ENCODE measurements at regions not wholly inside any gene's neighbourhood (a gene's known extent, or its start where the extent isn't known, plus 50 kb on each side); places are given as distances from the start of the nearest gene placed in this dataset.

- no peak for DNase-seq
Observed at GRCh38 chr18:71878226-71878625, 665.9 kb downstream of the CBLN2 start.

- DNase-seq = no peak
Observed at GRCh38 chr18:71873695-71874094, 670.4 kb downstream of the CBLN2 start.

- no peak for DNase-seq
Observed at GRCh38 chr18:71865888-71866287, 678.3 kb downstream of the CBLN2 start.

DNA sequence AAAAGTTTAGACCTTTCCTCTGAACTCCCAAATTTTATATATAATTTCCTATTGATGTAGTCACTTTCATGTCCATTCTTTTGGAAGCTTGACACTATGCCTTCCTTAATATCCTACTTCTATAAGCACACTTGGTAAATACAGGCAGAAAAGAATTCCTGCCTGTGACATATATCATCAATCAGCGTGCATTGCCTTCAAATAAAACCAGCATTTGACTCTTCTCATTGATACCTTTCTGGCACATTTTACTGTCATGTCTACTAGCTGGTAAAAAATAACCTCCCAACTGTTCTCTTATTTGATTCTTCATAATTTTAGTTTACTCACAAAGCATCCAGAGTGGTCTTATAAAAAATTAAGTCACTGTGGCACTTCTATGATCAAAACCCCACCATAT lies 693.5 kb downstream of the CBLN2 start:
- DNase-seq = no peak

DNA sequence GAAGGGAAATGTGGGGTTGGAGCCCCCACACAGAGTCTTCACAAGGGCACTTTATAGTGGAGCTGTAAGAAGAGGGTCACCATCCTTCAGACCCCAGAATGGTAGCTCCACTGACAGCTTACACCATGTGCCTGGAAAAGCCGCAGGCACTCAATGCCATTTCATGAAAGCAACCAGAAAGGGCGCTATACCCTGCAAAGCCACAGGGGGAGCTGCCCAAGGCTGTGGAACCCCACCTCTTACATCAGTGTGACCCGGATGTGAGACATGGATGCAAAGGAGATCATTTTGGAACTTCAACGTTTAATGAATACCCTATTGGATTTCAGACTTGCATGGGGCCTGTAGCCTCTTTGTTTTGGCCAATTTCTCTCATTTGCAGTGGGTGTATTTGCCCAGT lies 694.7 kb downstream of the CBLN2 start:
- DNase-seq = no peak

DNA sequence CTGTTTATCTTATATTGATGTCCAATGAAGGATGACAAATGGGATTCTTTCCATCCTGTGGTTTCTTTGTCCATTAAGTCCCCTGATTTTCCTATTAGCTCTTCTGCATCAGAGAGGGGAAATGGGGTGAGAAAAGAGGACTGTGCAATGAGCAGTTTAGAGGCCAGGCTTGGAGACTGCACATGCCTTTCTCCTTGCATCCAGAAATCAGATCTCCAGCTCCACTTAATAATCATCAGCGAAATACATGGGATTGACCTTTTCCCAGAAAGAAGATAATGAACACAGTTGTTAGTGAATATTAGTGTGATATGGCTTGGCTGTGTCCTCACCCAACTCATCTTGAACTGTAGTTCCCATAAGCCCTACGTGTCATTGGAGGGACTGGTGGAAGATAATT lies 697.4 kb downstream of the CBLN2 start:
- DNase-seq = no peak

DNA sequence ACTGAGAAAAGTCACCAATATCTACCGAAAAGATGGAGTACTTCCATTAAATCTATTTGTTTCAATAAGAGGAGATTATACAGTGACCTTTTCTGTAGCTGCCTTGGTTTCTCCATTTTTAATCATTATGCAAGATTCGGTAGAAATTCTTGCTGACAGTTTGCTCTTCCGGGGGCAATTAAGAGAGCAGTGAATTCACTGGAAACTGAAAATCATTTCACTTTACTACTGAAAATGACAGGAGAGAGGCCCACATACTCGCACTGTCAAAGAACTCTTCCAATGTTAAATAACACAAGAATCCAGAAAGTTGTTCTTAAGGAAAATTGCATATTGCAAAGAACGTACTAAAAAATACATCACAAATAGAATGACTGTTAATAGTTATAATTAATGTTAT lies 699.3 kb downstream of the CBLN2 start:
- no peak for DNase-seq

GRCh38 chr18:71842666-71843065 lies 701.5 kb downstream of the CBLN2 start:
- DNase-seq = no peak

- DNase-seq = no peak
Observed at GRCh38 chr18:71837547-71837946, 706.6 kb downstream of the CBLN2 start.

- no peak for DNase-seq
Observed at GRCh38 chr18:71832946-71833617, 711.1 kb downstream of the CBLN2 start.

- no peak for DNase-seq
Observed at GRCh38 chr18:71831039-71831438, 713.1 kb downstream of the CBLN2 start.

- no peak for DNase-seq
Observed at GRCh38 chr18:71827301-71827700, 716.8 kb downstream of the CBLN2 start.

GRCh38 chr18:71815305-71815704 lies 728.8 kb downstream of the CBLN2 start:
- DNase-seq = no peak

- no peak for DNase-seq
Observed at GRCh38 chr18:71809711-71810110, 734.4 kb downstream of the CBLN2 start.

GRCh38 chr18:71808616-71809015 lies 735.5 kb downstream of the CBLN2 start:
- DNase-seq = no peak

DNA sequence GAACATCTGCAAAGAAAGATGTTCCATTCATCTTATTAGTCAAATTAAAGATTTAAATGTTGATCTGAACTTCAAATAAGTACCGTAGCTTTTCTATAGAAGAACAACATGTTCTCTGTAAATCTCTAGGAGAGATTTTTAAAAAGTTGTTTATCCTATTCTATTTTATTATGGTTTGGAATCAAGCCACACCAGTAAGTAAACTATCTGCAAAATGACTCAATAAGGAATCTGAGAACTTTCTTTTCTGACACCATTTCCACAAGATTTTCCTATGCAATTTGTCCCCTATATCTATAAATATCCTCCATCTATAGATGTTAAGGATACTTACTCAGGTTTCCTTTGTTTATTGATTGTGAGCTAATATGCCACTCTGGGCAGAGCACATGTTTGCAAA lies 736.6 kb downstream of the CBLN2 start:
- no peak for DNase-seq

DNA sequence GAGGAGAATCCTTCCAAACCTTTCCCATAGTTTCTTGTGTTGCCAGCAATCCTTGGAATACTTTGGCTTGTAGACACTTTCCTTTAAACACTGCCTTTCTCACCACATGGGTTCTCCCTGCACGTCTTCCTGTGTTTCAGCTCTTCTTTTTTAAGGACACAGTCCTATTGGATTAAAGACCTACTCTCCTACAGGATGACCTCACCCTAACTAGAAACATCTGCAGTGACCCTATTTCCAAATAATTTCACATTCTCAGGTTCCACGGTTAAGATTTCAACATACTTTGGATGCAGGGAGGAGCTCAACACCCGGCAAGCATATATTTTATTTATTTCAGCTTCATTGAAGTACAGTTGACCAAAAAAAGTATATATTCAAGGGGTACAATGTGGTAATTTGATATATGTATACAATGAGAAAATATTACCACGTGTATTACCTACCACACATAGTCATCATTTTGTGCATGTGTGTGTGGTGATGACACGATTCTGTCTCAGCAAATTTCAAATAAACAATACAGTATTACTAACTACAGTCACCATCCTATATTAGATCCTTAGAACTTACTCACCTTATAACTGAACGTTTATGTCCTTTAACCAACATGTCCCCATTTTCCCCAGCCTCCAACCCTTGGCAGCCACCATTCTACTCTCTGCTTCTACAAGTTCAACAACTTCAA lies 745.0 kb downstream of the CBLN2 start:
- no peak for DNase-seq

DNA sequence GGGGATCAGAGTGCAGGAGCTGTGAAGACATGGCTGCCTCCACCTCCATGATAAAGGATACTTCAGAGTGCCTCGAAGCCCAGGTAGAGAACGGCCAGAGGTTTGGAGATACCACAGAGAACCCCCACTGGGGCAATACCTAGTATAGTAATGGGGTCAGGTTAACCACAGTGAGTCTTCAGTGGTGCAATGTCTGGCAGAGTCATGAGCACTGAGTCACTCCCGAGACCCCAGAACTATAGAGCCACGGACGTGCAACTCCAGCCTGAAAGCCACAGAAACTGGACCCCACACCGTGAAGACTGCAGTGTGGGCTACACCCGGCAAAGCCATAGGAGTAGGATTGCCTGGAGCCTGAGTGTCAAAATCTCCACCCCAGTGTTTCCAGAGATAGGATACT lies 746.6 kb downstream of the CBLN2 start:
- no peak for DNase-seq

DNA sequence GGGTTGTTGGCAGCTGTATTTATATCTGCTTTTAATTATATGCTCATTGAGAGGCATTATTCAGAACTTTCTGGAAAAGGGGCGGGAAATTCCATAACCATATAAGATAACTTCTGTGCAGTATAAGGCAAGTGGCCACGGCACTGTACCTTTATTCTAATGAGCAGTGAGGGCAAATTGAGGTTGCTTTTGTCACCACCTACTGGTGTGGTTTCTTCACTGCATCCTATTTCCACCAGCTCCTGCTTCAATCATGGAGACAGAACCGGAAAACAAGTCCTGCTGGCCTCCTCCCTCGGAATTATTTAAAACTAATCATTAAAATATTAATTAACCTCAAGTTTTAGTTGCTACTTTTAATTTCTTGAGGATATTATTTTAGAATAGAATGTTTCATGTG lies 759.4 kb downstream of the CBLN2 start:
- DNase-seq = no peak

DNA sequence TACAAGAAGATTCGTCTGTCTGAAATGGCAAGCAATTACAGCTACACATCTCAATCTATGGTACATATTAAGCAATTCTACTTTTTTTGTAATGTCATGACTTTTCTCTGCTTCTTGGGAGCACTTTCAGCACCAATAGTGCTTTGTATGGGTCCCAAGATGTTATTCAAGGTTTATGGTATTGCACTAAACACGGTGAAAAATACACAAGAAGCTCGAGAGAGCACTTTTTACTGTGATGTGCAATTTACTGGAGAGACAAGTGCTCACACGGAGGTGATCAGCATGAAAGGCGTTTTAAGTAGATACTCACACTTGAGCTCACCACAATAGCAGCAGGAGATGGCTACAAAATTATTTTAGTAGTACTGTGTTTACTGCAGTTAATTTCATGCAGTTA lies 783.6 kb downstream of the CBLN2 start:
- no peak for DNase-seq

DNA sequence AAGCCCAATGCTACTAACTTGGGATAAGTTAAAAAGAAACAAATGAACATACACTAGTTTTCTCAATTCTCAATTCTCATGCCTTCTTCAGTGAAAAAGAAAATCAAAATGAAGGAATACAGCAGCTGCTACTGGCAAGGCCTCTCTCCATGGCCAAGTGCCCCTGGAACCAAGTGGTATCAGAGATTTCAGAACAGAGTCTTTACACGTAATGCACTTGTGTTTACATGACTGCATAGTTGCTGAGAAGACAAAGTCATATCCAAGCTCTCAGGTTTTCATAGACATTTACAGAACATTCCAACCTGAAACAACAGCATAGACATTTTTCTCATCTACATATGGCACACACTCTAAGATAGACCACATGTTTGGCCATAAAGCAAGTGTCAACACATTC lies 789.9 kb downstream of the CBLN2 start:
- DNase-seq = no peak

DNA sequence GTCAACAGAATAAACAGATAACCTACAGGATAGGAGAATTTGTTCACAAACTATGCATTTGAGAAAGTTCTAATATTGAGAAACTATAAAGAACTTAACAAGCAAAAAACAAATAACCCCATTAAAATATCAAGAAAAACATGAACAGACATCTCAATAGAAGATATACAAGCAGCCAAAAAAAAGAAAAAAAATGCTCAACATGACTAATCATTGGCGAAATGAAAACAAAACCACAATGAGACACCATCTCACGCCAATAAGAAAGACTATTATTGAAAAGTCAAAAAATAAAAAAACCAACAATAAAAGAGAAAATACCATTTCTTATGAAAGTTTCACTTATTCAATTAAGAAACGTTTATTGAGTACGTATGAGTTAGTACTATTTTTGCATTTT lies 800.5 kb downstream of the CBLN2 start:
- no peak for DNase-seq

DNA sequence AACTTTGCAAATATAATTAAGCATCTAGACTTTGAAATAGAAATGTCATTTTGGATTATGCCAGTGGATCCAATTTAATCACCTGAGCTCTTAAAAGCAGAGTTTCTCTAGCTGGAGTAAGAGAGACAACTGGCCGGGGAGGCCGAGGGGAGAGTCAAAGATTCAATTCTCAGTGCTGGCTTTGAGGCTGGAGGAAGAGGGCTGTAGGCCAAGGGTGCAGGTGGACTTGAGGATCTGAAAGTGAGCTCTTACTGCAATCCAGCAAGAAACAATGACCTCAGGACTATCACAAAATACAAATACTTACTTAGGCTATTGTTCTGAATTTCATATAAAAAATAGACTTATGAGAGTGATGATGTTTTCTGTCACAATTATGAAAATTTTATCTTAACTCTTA lies 814.5 kb downstream of the CBLN2 start:
- DNase-seq = no peak

DNA sequence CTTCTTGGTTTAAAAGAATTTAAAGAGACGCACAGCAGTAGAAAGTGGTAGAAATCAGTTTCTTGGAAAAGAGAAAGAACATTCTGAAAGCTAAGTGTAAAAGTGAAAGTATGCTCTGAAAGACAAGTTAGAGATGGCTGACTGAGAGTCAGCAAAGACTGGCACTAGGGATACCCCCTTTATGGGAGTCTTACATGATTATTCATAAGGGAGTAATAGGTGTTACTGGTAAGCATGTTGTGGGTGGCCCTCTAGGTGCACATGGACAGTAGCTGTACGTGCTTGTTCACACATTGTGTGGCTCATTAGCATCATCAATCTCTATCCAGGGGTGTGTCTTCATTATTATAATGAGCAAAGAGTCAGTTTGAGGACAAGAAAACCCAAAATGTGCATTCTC lies 816.2 kb downstream of the CBLN2 start:
- no peak for DNase-seq

DNA sequence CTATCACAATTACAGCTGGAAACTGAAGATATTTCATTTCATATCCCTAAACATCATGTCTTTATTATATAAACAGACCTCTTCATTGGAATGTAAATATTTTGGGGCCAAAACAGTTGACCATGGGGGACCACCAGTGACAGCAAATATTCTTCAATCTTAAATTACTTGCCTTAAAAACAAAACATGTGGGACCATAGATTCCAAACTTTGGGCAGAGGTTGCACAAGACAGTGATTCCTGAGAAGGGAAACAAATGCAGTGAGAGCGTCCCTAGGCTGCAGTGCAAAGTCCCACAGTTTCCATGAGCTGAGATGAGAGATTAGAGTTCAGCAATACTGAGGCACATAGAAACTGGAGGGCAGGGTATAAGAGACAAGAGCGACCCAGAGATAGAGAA lies 818.9 kb downstream of the CBLN2 start:
- DNase-seq = no peak

Data from CD4-positive, alpha-beta T cell treated with Interferon gamma for 1 hour (primary cell).